HG02571 (cell line): ENCODE measurements at regions not wholly inside any gene's neighbourhood (a gene's known extent, or its start where the extent isn't known, plus 50 kb on each side); places are given as distances from the start of the nearest gene placed in this dataset.

Experiments used
- ATAC-seq: cut with Tn5 transposase; IDR thresholded peaks from one replicate; pipeline ENCODE4 v1.9.1; 2021; ENCODE audit warnings: mild to moderate bottlenecking, moderate library complexity; ENCODE audit not compliant: unreplicated experiment

GRCh38 chr10:36390221-36390620 is 735.2 kb upstream of the ANKRD30A start:
- ATAC-seq: no peak

GRCh38 chr10:36388166-36388565 is 737.2 kb upstream of the ANKRD30A start:
- no peak for ATAC-seq

- ATAC-seq: no peak
Measured at GRCh38 chr10:36385693-36386092, 739.7 kb upstream of the ANKRD30A start.

GRCh38 chr10:36383349-36383748 is 741.3 kb upstream of the FZD8 start:
- ATAC-seq: no peak

- no peak for ATAC-seq
Measured at GRCh38 chr10:36381748-36382147, 739.7 kb upstream of the FZD8 start.

GRCh38 chr10:36380538-36380937 is 738.4 kb upstream of the FZD8 start:
- no peak for ATAC-seq

GRCh38 chr10:36375107-36375506 is 733.0 kb upstream of the FZD8 start:
- ATAC-seq: no peak

GRCh38 chr10:36373424-36374096 is 731.5 kb upstream of the FZD8 start:
- ATAC-seq: no peak

GRCh38 chr10:36367362-36367761 is 725.3 kb upstream of the FZD8 start:
- ATAC-seq: no peak

- ATAC-seq: no peak
Measured at GRCh38 chr10:36366843-36367242, 724.7 kb upstream of the FZD8 start.

- ATAC-seq: no peak
Measured at GRCh38 chr10:36366065-36366464, 724.0 kb upstream of the FZD8 start.

- ATAC-seq: no peak
Measured at GRCh38 chr10:36362257-36362656, 720.2 kb upstream of the FZD8 start.

GRCh38 chr10:36358736-36359135 is 716.6 kb upstream of the FZD8 start:
- ATAC-seq: no peak

GRCh38 chr10:36354633-36355032 is 712.5 kb upstream of the FZD8 start:
- no peak for ATAC-seq

GRCh38 chr10:36351159-36351558 is 709.1 kb upstream of the FZD8 start:
- ATAC-seq: no peak

- ATAC-seq: no peak
Measured at GRCh38 chr10:36349445-36350078, 707.5 kb upstream of the FZD8 start.

- no peak for ATAC-seq
Measured at GRCh38 chr10:36345807-36346206, 703.7 kb upstream of the FZD8 start.

GRCh38 chr10:36345175-36345533 is 703.1 kb upstream of the FZD8 start:
- ATAC-seq: no peak

- no peak for ATAC-seq
Measured at GRCh38 chr10:36344240-36345174, 702.4 kb upstream of the FZD8 start.

GRCh38 chr10:36342781-36343180 is 700.7 kb upstream of the FZD8 start:
- no peak for ATAC-seq

- no peak for ATAC-seq
Measured at GRCh38 chr10:36341471-36341870, 699.4 kb upstream of the FZD8 start.

GRCh38 chr10:36336315-36336714 is 694.2 kb upstream of the FZD8 start:
- no peak for ATAC-seq
